ENCODE measurements at regions not wholly inside any gene's neighbourhood (a gene's known extent, or its start where the extent isn't known, plus 50 kb on each side); places are given as distances from the start of the nearest gene placed in this dataset.

- TF ChIP-seq FOXA2 (IDR thresholded peaks at IDR 0.05) (no peak), GABPA (IDR thresholded peaks at IDR 0.05 in 1 of 2, conservative IDR thresholded peaks at IDR 0.05 in 1 of 2) (no peak), RAD21 (IDR thresholded peaks at IDR 0.05) (no peak)
- TF ChIP-seq, protein P1, sequence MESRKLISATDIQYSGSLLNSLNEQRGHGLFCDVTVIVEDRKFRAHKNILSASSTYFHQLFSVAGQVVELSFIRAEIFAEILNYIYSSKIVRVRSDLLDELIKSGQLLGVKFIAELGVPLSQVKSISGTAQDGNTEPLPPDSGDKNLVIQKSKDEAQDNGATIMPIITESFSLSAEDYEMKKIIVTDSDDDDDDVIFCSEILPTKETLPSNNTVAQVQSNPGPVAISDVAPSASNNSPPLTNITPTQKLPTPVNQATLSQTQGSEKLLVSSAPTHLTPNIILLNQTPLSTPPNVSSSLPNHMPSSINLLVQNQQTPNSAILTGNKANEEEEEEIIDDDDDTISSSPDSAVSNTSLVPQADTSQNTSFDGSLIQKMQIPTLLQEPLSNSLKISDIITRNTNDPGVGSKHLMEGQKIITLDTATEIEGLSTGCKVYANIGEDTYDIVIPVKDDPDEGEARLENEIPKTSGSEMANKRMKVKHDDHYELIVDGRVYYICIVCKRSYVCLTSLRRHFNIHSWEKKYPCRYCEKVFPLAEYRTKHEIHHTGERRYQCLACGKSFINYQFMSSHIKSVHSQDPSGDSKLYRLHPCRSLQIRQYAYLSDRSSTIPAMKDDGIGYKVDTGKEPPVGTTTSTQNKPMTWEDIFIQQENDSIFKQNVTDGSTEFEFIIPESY (IDR thresholded peaks at IDR 0.05): no peak
These were observed 593.8 kb upstream of the GOT2 start (continued) for GRCh38 chr16:59327894-59328293.

DNA sequence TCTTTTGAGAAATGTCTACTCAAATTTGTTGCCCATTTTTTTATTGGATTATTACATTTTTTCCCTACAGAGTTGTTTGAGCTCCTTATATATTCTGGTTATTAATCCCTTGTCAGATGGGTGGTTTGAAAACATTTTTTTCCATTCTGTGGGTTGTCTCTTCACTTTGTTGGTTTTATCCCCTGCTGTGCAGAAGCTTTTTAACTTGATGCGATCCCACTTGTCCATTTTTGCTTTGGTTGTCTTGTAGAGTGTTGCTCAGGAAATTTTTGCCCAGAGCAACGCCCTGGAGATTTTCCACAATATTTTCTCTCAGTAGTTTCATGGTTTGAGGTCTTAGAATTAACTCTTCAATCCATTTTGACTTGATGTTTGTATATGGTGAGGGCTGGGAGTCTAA lies 592.8 kb upstream of the GOT2 start:
- H3K4me1 ChIP-seq (ENCODE audit: control insufficient read depth in 4 of 4, insufficient read depth in 4 of 4, low read length in 3 of 4): no peaks in the 10 kb centered on the region
- no peak overlapping the region for H3K27ac ChIP-seq (ENCODE audit: low read depth in 1 of 2, low read length in 2 of 2)
- H3K27me3 ChIP-seq (ENCODE audit: control insufficient read depth in 4 of 4, insufficient read depth in 4 of 4, low read length in 3 of 4): no peaks in the 10 kb centered on the region
- no peak overlapping the region for H3K4me3 ChIP-seq (ENCODE audit: low read depth in 1 of 3, low read length in 3 of 3)
- 51% methylated on average over 2 of the region's 2 CpGs for WGBS
- TF ChIP-seq MAX (IDR thresholded peaks at IDR 0.05) (no peak), RXRA (IDR thresholded peaks at IDR 0.05) (no peak)
- TF ChIP-seq, protein P1 (IDR thresholded peaks at IDR 0.05): no peak
- no peak for DNase-seq (ENCODE audit: low spot score)
- no peak overlapping the region for H3K9ac ChIP-seq (ENCODE audit: low read depth in 1 of 2, low read length in 2 of 2)
- no peaks in the 10 kb centered on the region for H3K36me3 ChIP-seq (ENCODE audit: control insufficient read depth in 4 of 4, insufficient read depth in 3 of 4, low read depth in 1 of 4, low read length in 3 of 4)
- H3K9me3 ChIP-seq (ENCODE audit: control insufficient read depth in 4 of 4, low read length in 3 of 4): peaks cover 0 to 4% (median 0%) of the 10 kb centered on the region in 4 donors

- no peak overlapping the region for H3K27ac ChIP-seq (ENCODE audit: low read depth in 1 of 2, low read length in 2 of 2)
- H3K9ac ChIP-seq (ENCODE audit: low read depth in 1 of 2, low read length in 2 of 2): no peak overlapping the region
- 69% methylated on average over 5 of the region's 5 CpGs for WGBS
- H3K9me3 ChIP-seq (ENCODE audit: control insufficient read depth in 4 of 4, low read length in 3 of 4): peaks cover 0 to 4% (median 0%) of the 10 kb centered on the region in 4 donors
- no peak overlapping the region for H3K4me3 ChIP-seq (ENCODE audit: low read depth in 1 of 3, low read length in 3 of 3)
- DNase-seq (ENCODE audit: low spot score): no peak
- TF ChIP-seq FOXA1 (IDR thresholded peaks at IDR 0.05) (no peak), NR2F2 (IDR thresholded peaks at IDR 0.05) (no peak), RXRA (IDR thresholded peaks at IDR 0.05) (no peak), RAD21 (IDR thresholded peaks at IDR 0.05) (no peak), GABPA (IDR thresholded peaks at IDR 0.05 in 1 of 2, conservative IDR thresholded peaks at IDR 0.05 in 1 of 2) (no peak), HNF4A (conservative IDR thresholded peaks at IDR 0.05) (no peak), HNF4G (IDR thresholded peaks at IDR 0.05) (no peak), JUND (IDR thresholded peaks at IDR 0.05) (no peak), SP1 (IDR thresholded peaks at IDR 0.05) (no peak), MAX (IDR thresholded peaks at IDR 0.05) (no peak), CTCF (IDR thresholded peaks at IDR 0.05; ENCODE audit: low read depth, low read length, missing input control) (no peak), EGR1 (IDR thresholded peaks at IDR 0.05; ENCODE audit: low read depth in 2 of 2) (no peak), YY1 (IDR thresholded peaks at IDR 0.05) (no peak), TAF1 (conservative IDR thresholded peaks at IDR 0.05) (no peak)
- TF ChIP-seq, protein P2, sequence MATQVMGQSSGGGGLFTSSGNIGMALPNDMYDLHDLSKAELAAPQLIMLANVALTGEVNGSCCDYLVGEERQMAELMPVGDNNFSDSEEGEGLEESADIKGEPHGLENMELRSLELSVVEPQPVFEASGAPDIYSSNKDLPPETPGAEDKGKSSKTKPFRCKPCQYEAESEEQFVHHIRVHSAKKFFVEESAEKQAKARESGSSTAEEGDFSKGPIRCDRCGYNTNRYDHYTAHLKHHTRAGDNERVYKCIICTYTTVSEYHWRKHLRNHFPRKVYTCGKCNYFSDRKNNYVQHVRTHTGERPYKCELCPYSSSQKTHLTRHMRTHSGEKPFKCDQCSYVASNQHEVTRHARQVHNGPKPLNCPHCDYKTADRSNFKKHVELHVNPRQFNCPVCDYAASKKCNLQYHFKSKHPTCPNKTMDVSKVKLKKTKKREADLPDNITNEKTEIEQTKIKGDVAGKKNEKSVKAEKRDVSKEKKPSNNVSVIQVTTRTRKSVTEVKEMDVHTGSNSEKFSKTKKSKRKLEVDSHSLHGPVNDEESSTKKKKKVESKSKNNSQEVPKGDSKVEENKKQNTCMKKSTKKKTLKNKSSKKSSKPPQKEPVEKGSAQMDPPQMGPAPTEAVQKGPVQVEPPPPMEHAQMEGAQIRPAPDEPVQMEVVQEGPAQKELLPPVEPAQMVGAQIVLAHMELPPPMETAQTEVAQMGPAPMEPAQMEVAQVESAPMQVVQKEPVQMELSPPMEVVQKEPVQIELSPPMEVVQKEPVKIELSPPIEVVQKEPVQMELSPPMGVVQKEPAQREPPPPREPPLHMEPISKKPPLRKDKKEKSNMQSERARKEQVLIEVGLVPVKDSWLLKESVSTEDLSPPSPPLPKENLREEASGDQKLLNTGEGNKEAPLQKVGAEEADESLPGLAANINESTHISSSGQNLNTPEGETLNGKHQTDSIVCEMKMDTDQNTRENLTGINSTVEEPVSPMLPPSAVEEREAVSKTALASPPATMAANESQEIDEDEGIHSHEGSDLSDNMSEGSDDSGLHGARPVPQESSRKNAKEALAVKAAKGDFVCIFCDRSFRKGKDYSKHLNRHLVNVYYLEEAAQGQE (IDR thresholded peaks at IDR 0.05): no peak
- TF ChIP-seq, protein P3, sequence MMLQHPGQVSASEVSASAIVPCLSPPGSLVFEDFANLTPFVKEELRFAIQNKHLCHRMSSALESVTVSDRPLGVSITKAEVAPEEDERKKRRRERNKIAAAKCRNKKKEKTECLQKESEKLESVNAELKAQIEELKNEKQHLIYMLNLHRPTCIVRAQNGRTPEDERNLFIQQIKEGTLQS (IDR thresholded peaks at IDR 0.05): no peak
- TF ChIP-seq, protein P1 (IDR thresholded peaks at IDR 0.05): no peak
- no peaks in the 10 kb centered on the region for H3K27me3 ChIP-seq (ENCODE audit: control insufficient read depth in 4 of 4, insufficient read depth in 4 of 4, low read length in 3 of 4)
- no peaks in the 10 kb centered on the region for H3K4me1 ChIP-seq (ENCODE audit: control insufficient read depth in 4 of 4, insufficient read depth in 4 of 4, low read length in 3 of 4)
- no peaks in the 10 kb centered on the region for H3K36me3 ChIP-seq (ENCODE audit: control insufficient read depth in 4 of 4, insufficient read depth in 3 of 4, low read depth in 1 of 4, low read length in 3 of 4)
These were observed 590.3 kb upstream of the GOT2 start for GRCh38 chr16:59324462-59324861.

Measured in liver (tissue), 8 donors.